Psoas muscle (tissue), 7 donors: ENCODE measurements at regions not wholly inside any gene's neighbourhood (a gene's known extent, or its start where the extent isn't known, plus 50 kb on each side); places are given as distances from the start of the nearest gene placed in this dataset.

ENCODE experiments used
- ATAC-seq, 4 donors: fragments of 200-7000 bp; cut with Tn5 transposase; one replicate each; pipeline ENCODE4 v1.9.1; 2020; ENCODE audit warnings: moderate library complexity in 3 of 4, mild to moderate bottlenecking in 2 of 4
- DNase-seq, 2 donors: peaks; one replicate each; pipeline ENCODE4 v3.0.0-alpha.2; 2020
- H3K27ac ChIP-seq: fragments of 200-600 bp; one replicate; pipeline ENCODE4 v1.8.0; 2022
- H3K27me3 ChIP-seq, 3 donors: fragments of 200-600 bp in 1 of 3; one replicate each; pipeline versions ENCODE4 v1.6.1 to v1.8.0; 2013 to 2022; ENCODE audit warnings: low read length in 2 of 3, mild to moderate bottlenecking in 2 of 3, moderate library complexity in 1 of 3; ENCODE audit not compliant: insufficient read depth in 3 of 3
- H3K36me3 ChIP-seq, 2 donors: fragments of 200-600 bp in 1 of 2; one replicate each; pipeline versions ENCODE4 v1.6.1 to v1.8.0; 2013 to 2022; ENCODE audit warnings: low read depth in 1 of 2, mild to moderate bottlenecking in 1 of 2, moderate library complexity in 1 of 2; ENCODE audit not compliant: insufficient read depth in 1 of 2
- H3K4me1 ChIP-seq: fragments of 200-600 bp; one replicate; pipeline ENCODE4 v1.8.0; 2022
- H3K4me3 ChIP-seq: fragments of 200-600 bp; one replicate; pipeline ENCODE4 v1.8.0; 2022; ENCODE audit warnings: mild to moderate bottlenecking
- H3K9me3 ChIP-seq: fragments of 200-600 bp; one replicate; pipeline ENCODE4 v1.8.0; 2022
- CTCF ChIP-seq: fragments of 200-600 bp; IDR thresholded peaks from one replicate; pipeline ENCODE4 v1.8.0; 2022; ENCODE audit warnings: antibody characterized with exemption
- WGBS, 3 donors: extraction: QIAGEN DNeasy Blood & Tissue Kit; methylation state at CpG; one replicate each; pipeline versions ENCODE4 v1.1.6 to v1.1.7; 2013; 5-methylcytosine and 5-hydroxymethylcytosine counted together
- intact Hi-C, 2 donors: fragments of 100-400 bp; cut with DNase I; formaldehyde crosslinking; loops; one replicate each; pipeline versions ENCODE4 v1.11.0 to v1.14.2; 2022
- donor health status: healthy with polysubstance abuse.
- donor health status: DM: no; HTN: no; CAD: no; lungs with moderate emphysema.
- donor health status: Bipolar disorder and iron deficiency.
- donor health status: healthy.
- donor health status: DM: yes; HTN: yes; CAD: no.
- donor health status: DM: no; HTN: no; CAD: no.
- donor health status: DM: yes; HTN: yes; CAD: no.

DNA sequence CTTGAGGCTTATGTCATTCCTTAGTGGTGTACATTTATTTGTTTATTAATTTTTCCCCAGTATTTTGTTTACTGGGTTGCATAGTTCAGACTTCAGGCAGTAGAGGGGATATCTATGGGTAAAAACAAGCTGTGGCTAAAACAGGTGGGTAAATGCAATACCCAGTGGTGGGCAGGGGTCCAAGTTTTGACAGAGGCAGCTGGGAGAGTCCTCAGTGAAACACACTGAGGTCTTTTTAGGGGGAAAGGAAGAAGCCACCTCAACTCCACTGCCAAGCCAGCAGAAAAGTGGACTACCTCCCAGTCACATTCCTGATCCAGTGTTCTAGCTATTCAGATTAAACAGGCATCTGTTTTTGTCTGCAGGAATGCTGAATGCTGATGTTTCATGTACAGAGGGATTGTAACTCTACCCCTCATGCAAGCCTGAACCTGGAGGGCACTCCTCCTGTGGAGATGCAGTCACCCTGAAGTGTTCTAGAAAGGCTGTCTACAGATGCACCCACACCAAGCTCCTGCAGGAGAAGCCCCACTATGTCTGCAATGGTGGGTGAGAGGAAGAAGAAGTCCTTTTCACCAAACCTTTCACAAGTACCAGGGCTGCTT is 757.8 kb downstream of the INHBA start:
- intact Hi-C loops: no loop called here
- no peaks in the 10 kb centered on the region for H3K4me1 ChIP-seq
- no peaks in the 10 kb centered on the region for H3K27me3 ChIP-seq
- H3K4me3 ChIP-seq: no peak overlapping the region
- ATAC-seq: no peak
- no peak overlapping the region for H3K27ac ChIP-seq
- no peak for TF ChIP-seq CTCF
- H3K36me3 ChIP-seq: no peaks in the 10 kb centered on the region
- DNase-seq: no peak
- peaks cover 14% of the 10 kb centered on the region for H3K9me3 ChIP-seq

DNA sequence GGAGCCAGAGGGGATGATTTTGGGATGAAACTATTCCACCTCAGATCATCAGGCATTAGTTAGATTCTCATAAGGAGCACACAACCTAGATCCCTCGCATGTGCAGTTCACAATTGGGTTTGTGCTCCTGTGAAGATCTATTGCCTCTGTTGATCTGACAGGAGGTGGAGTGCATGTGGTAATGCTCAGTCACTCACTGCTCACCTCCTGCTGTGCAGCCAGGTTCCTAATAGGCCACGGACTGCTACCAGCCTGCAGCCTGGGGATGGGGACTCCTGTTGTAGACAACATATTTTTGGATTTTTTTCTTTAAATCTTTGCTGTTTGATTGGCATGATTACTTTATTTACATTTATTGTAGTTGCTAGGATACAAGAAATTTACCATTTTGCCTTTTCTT is 765.0 kb downstream of the INHBA start:
- Histone ChIP-seq H3K4me3 (no peak overlapping the region), H3K9me3 (no peaks in the 10 kb centered on the region), H3K27ac (no peak overlapping the region), H3K4me1 (no peaks in the 10 kb centered on the region), H3K36me3 (no peaks in the 10 kb centered on the region), H3K27me3 (no peaks in the 10 kb centered on the region)
- TF ChIP-seq CTCF: no peak
- ATAC-seq: no peak
- no peak for DNase-seq
- intact Hi-C loops: no loop called here
- WGBS, 3 donors: 57 to 63% (median 58%) methylated on average over 2 of the region's 2 CpGs

- no peaks in the 10 kb centered on the region for H3K27me3 ChIP-seq
- TF ChIP-seq CTCF: no peak
- DNase-seq (no peak), ATAC-seq (no peak)
- H3K27ac ChIP-seq: no peak overlapping the region
- intact Hi-C loops: no loop called here
- no peak overlapping the region for H3K4me3 ChIP-seq
- no peaks in the 10 kb centered on the region for H3K36me3 ChIP-seq
- no peaks in the 10 kb centered on the region for H3K4me1 ChIP-seq
- 89 to 97% (median 94%) methylated on average over 2 of the region's 2 CpGs for WGBS, 3 donors
- H3K9me3 ChIP-seq: no peaks in the 10 kb centered on the region
Observed at GRCh38 chr7:40935435-40935834, 767.5 kb downstream of the INHBA start.

- Histone ChIP-seq H3K9me3 (peaks cover 3% of the 10 kb centered on the region), H3K4me1 (no peaks in the 10 kb centered on the region), H3K4me3 (no peak overlapping the region), H3K36me3 (no peaks in the 10 kb centered on the region), H3K27me3 (no peaks in the 10 kb centered on the region), H3K27ac (no peak overlapping the region)
- intact Hi-C loops: no loop called here
- TF ChIP-seq CTCF: no peak
- no peak for DNase-seq
- no peak for ATAC-seq
- WGBS, 3 donors: 71 to 94% (median 83%) methylated on average over 1 of the region's 1 CpG
Observed at GRCh38 chr7:40923626-40924025, 779.3 kb downstream of the INHBA start.

DNA sequence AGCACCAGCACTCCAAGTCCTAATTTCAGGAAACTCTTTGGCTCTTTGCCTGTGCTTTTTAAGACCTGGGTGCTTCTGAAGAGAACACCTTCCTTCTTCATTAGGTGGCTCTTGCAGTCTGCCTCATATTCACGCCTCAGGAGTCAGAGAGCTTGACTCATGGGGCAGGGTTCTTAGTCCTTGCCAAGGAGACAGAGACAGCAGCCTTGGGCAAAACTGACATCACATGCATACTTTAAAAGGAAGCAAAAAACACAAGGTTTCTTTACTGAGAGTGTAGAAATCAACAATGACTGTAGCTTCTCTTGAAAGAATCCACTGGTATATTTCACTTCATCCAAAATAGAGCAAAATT is 780.6 kb downstream of the INHBA start:
- intact Hi-C loops: no loop called here
- DNase-seq (no peak), ATAC-seq (no peak)
- WGBS, 3 donors: 77 to 94% (median 86%) methylated on average over 1 of the region's 1 CpG
- Histone ChIP-seq H3K36me3 (no peaks in the 10 kb centered on the region), H3K27ac (no peak overlapping the region), H3K27me3 (no peaks in the 10 kb centered on the region), H3K4me3 (no peak overlapping the region), H3K9me3 (no peaks in the 10 kb centered on the region), H3K4me1 (no peaks in the 10 kb centered on the region)
- no peak for TF ChIP-seq CTCF
